Common myeloid progenitor, CD34-positive (primary cell): ENCODE measurements at regions not wholly inside any gene's neighbourhood (a gene's known extent, or its start where the extent isn't known, plus 50 kb on each side); places are given as distances from the start of the nearest gene placed in this dataset.

Experiments
- CTCF ChIA-PET: fragments of 350-600 bp; sonication (Branson Sonifier 250); formaldehyde crosslinking; loops from one replicate; lab custom pipeline; 2021; ENCODE audit warnings: antibody characterized with exemption; lab: Charles Lee
- POLR2A ChIA-PET: fragments of 350-600 bp; sonication (Branson Sonifier 250); formaldehyde crosslinking; loops from one replicate; lab custom pipeline; 2021; ENCODE audit warnings: antibody characterized with exemption; lab: Charles Lee
- DNase-seq, 3 donors: peaks; one replicate each; pipeline versions ENCODE4 v3.0.0 to v3.0.0-alpha.2; 2013
- H3K27ac ChIP-seq, 2 experiments: 1 replicate in 1 of 2; 2 replicates in 1 of 2; pipeline ENCODE4 v1.7.0; 2013; ENCODE audit warnings: inconsistent platforms in 2 of 2, low read length in 2 of 2, mild to moderate bottlenecking in 2 of 2, low read depth in 1 of 2, moderate library complexity in 1 of 2; ENCODE audit not compliant: severe bottlenecking in 2 of 2, insufficient read depth in 1 of 2, poor library complexity in 1 of 2
- H3K27me3 ChIP-seq, 5 experiments: replicated peaks in 2 of 5; 1 replicate in 3 of 5; 2 replicates in 2 of 5; pipeline versions ENCODE4 v1.6.1 to v1.7.0; 2013; ENCODE audit warnings: low read length in 4 of 5, mild to moderate bottlenecking in 2 of 5, moderate library complexity in 2 of 5, inconsistent platforms in 1 of 5; ENCODE audit not compliant: insufficient read depth in 5 of 5, control insufficient read depth in 4 of 5
- H3K36me3 ChIP-seq, 4 experiments: 1 replicate in 2 of 4; 2 replicates in 2 of 4; pipeline versions ENCODE4 v1.6.1 to v1.7.0; 2013; ENCODE audit warnings: low read length in 3 of 4, control low read depth in 1 of 4, mild to moderate bottlenecking in 1 of 4; ENCODE audit not compliant: control insufficient read depth in 4 of 4, insufficient read depth in 4 of 4
- H3K4me1 ChIP-seq, 4 experiments: 1 replicate in 3 of 4; 2 replicates in 1 of 4; pipeline versions ENCODE4 v1.6.1 to v1.7.1; 2013; ENCODE audit warnings: low read length in 3 of 4, mild to moderate bottlenecking in 3 of 4, control low read depth in 1 of 4, inconsistent platforms in 1 of 4, moderate library complexity in 1 of 4; ENCODE audit not compliant: control insufficient read depth in 4 of 4, insufficient read depth in 4 of 4; ENCODE audit errors: control extremely low read depth in 1 of 4
- H3K4me3 ChIP-seq, 7 experiments: 1 replicate in 4 of 7; 2 replicates in 3 of 7; pipeline versions ENCODE4 v1.5.1 to v1.7.0; 2013; ENCODE audit warnings: mild to moderate bottlenecking in 7 of 7, low read length in 6 of 7, moderate library complexity in 6 of 7, inconsistent platforms in 2 of 7, low read depth in 2 of 7, control low read depth in 1 of 7; ENCODE audit not compliant: insufficient read depth in 4 of 7, control insufficient read depth in 1 of 7; ENCODE audit errors: extremely low read depth in 1 of 7
- H3K9me3 ChIP-seq, 5 experiments: 1 replicate in 4 of 5; 2 replicates in 1 of 5; pipeline versions ENCODE4 v1.6.1 to v1.7.1; 2013; ENCODE audit warnings: low read length in 4 of 5, mild to moderate bottlenecking in 2 of 5, inconsistent platforms in 1 of 5, low read depth in 1 of 5, moderate library complexity in 1 of 5; ENCODE audit not compliant: control insufficient read depth in 4 of 5, insufficient read depth in 2 of 5; ENCODE audit errors: control extremely low read depth in 1 of 5
- WGBS: methylation state at CpG from one replicate; pipeline ENCODE4 v1.1.5; 2013; ENCODE audit not compliant: insufficient coverage; 5-methylcytosine and 5-hydroxymethylcytosine counted together

- CTCF ChIA-PET, result interaction anchor here (0.9 kb wide), 1 partner anchor 174 kb away, joined by 3 read pairs; no protein-coding TSS in a partner anchor
- DNase-seq, result peak in 1 of 3 donors; percentile 7
- Histone ChIP-seq H3K4me3 (no peak overlapping the region), H3K36me3 (no peaks in the 10 kb centered on the region), H3K9me3 (no peaks in the 10 kb centered on the region), H3K4me1 (no peaks in the 10 kb centered on the region), H3K27me3 (no peaks in the 10 kb centered on the region), H3K27ac (no peak overlapping the region)
- POLR2A ChIA-PET, result interaction anchor here (0.7 kb wide), 1 partner anchor 10 kb away, joined by 3 read pairs; no protein-coding TSS in a partner anchor
- WGBS, result no CpG with 5 or more reads among the region's 1 CpG
Measured at GRCh38 chr10:93255546-93255945, 181.9 kb downstream of the CYP26A1 start.
